ENCODE measurements at regions not wholly inside any gene's neighbourhood (a gene's known extent, or its start where the extent isn't known, plus 50 kb on each side); places are given as distances from the start of the nearest gene placed in this dataset.

- Histone ChIP-seq H3K4me1 (ENCODE audit: insufficient read depth, low read length) (no peaks in the 10 kb centered on the region), H3T11ph (ENCODE audit: low read length) (no peak overlapping the region), H2BK15ac (ENCODE audit: low read depth, low read length) (no peak overlapping the region), H3K27me3 (ENCODE audit: insufficient read depth, low read length) (no peaks in the 10 kb centered on the region), H2BK20ac (ENCODE audit: low read depth, low read length, poor library complexity, severe bottlenecking) (no peak overlapping the region), H3K56ac (ENCODE audit: insufficient read length, low read depth, low read length) (no peak overlapping the region), H3K9me3 (ENCODE audit: control insufficient read depth, low read depth, low read length) (no peaks in the 10 kb centered on the region), H3K23ac (ENCODE audit: insufficient read length, low read depth, low read length) (no peak overlapping the region), H4K5ac (ENCODE audit: insufficient read length, low read depth, low read length) (no peak overlapping the region), H3K9ac (ENCODE audit: extremely low read depth, insufficient read length, low read length) (no peak overlapping the region), H4K91ac (ENCODE audit: insufficient read length, low read depth, low read length) (no peak overlapping the region), H3K18ac (ENCODE audit: insufficient read length, low read depth, low read length) (no peak overlapping the region), H2BK5ac (ENCODE audit: insufficient read length, low read length) (no peak overlapping the region), H3K23me2 (ENCODE audit: insufficient read length, low read depth, low read length, poor library complexity, severe bottlenecking) (no peaks in the 10 kb centered on the region), H3K79me1 (ENCODE audit: insufficient read depth, low read depth, low read length, poor library complexity, severe bottlenecking) (no peaks in the 10 kb centered on the region), H2BK120ac (ENCODE audit: low read depth, low read length, poor library complexity, severe bottlenecking) (no peak overlapping the region), H4K20me1 (ENCODE audit: control insufficient read depth, insufficient read depth, insufficient read length) (no peaks in the 10 kb centered on the region), H2AK5ac (ENCODE audit: insufficient read length, low read length) (no peak overlapping the region), H4K8ac (replicated peaks; ENCODE audit: insufficient read length, low read depth, low read length) (no peak overlapping the region), H2BK12ac (ENCODE audit: insufficient read length, low read depth, low read length) (no peak overlapping the region), H2AFZ (ENCODE audit: low read length) (no peak overlapping the region), H3K79me2 (ENCODE audit: insufficient read depth, low read length) (no peaks in the 10 kb centered on the region), H3K14ac (ENCODE audit: insufficient read depth, low read length) (no peak overlapping the region), H3K4ac (ENCODE audit: low read depth, low read length) (no peak overlapping the region), H3K4me2 (ENCODE audit: insufficient read depth, insufficient read length, low read length) (no peak overlapping the region), H3K27ac (ENCODE audit: insufficient read length, low read depth, low read length) (no peak overlapping the region)
- DNase-seq, result no peak
- H3K36me3 Mint-ChIP-seq (ENCODE audit: insufficient read depth in 1 of 3, low read depth in 3 of 3), result no peaks in the 10 kb centered on the region
- H3K4me1 Mint-ChIP-seq, result peaks cover 0 to 9% of the 10 kb centered on the region in 2 experiments; a peak in 1 of 4 replicates
- TF ChIP-seq CTCF (conservative IDR thresholded peaks at IDR 0.05), result no peak
- H3K4me3 Mint-ChIP-seq, result no peak overlapping the region
- H3K27ac Mint-ChIP-seq, result no peak overlapping the region; a peak in 1 of 7 replicates
- H3K27me3 Mint-ChIP-seq (ENCODE audit: low read depth), result no peaks in the 10 kb centered on the region
- no CpG with 5 or more reads among the region's 8 CpGs for WGBS (ENCODE audit: extremely low coverage, insufficient read length, low lambda C conversion rate)
- H3K9me3 Mint-ChIP-seq, result no peaks in the 10 kb centered on the region
These were observed 309.2 kb downstream of the QKI start for GRCh38 chr6:163723759-163724158.

Measured in H9 (cell line).